ENCODE measurements at regions not wholly inside any gene's neighbourhood (a gene's known extent, or its start where the extent isn't known, plus 50 kb on each side); places are given as distances from the start of the nearest gene placed in this dataset.
"Not testable (repeated sequence)": the region's sequence is repeated elsewhere in the genome, so short reads cannot be mapped to it uniquely, and the experiment has no call there.

GRCh38 chr5:163706053-163706771 is 200.8 kb downstream of the MAT2B start:
- no peak for DNase-seq

- peak; percentile 26 for DNase-seq
Observed at GRCh38 chr5:163712011-163712410, 206.6 kb downstream of the MAT2B start.

- no peak for DNase-seq
Observed at GRCh38 chr5:163718272-163718671, 212.9 kb downstream of the MAT2B start.

DNA sequence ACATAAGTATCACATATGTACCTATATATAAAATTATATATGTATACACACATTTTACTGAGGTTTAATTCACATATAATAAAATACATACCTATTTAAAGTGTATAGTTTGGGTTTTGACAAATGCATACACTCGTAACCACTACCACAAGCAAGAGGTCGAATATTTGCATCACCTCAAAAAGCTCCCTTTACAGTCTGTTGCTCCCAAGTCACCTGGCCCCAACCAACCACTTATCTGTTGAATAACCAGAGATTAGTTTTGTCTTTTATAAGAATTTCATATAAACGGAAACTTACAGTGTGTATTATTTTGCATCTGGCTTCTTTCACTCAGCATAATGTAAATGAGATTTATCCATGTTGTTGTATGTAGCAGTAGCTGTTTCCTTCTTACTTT is 218.9 kb downstream of the MAT2B start:
- DNase-seq, result no peak

DNA sequence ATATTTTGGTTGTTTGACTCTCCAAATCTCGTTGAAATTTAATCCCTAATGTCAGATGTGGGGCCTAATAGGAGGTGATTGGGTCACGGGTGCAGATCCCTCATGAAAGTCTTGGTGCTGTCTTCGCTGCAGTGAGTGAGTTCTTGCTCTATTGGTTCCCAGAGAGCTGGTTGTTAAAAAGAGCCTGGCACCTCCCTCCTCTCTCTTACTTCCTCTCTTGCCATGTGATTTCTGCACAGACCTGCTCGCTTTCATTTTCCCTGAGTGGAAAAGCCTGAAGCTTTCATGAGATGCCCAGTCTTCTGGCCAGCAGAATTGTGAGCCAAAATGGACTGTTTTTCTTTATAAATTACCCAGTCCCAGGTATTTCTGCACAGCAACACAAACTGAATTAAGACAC is 221.6 kb downstream of the MAT2B start:
- peak; percentile 65 for DNase-seq

DNA sequence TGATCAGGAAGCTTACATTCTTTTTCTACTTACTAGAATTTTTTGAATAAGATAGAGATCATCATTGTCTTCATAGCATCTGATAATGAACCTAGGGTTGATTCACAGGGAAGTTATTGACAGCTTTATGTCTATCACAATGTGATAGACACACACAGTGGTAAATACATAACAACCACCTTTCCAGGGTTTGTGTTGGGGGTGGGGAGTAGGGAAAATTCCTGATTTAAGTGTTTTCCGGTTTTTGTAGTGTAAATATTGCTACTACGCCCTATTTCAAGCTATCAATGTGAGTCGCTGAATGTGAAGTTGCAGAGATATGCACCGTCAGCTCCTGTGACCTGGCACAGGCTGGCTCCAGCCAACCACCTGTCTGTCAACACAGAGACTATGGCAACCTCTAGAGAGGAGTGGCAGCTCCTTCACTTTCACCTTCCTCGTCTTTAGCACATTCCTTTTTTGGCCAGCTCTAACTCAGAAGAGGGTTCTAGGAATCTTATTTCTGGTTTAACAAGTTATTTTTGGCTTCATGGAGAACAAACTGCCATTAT is 224.9 kb downstream of the MAT2B start:
- no peak for DNase-seq

- DNase-seq, result no peak
Observed at GRCh38 chr5:163731256-163731655, 225.8 kb downstream of the MAT2B start.

GRCh38 chr5:163735069-163735468 is 229.7 kb downstream of the MAT2B start:
- no peak for DNase-seq

- no peak for DNase-seq
Observed at GRCh38 chr5:163747586-163747985, 242.2 kb downstream of the MAT2B start.

- no peak for DNase-seq
Observed at GRCh38 chr5:163748934-163749333, 243.5 kb downstream of the MAT2B start.

GRCh38 chr5:163750415-163750814 is 245.0 kb downstream of the MAT2B start:
- DNase-seq, result not testable (repeated sequence)

- DNase-seq, result no peak
Observed at GRCh38 chr5:163755505-163755904, 250.1 kb downstream of the MAT2B start.

- no peak for DNase-seq
Observed at GRCh38 chr5:163756170-163756569, 250.8 kb downstream of the MAT2B start.

- DNase-seq, result no peak
Observed at GRCh38 chr5:163757344-163757743, 251.9 kb downstream of the MAT2B start.

DNA sequence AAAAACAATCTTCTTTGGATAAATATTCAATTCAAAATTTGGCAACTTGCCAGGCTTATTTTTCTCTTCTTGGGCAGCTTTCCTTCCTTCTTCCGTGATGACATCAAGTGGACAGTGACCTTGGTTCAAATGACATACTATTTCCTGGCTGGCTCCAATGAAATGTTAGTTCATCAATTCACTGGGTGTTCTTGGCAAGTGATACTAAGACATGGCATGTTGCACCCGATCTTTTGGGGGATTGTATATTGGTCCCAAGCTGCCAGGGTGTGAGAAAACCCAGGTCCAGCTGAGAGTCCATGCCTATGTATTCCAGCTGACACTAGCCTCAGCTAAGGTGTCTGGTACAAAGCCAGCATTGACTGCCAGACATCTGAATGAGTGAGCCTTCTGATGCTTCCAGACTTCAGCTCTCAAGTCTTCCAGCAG is 252.9 kb downstream of the MAT2B start:
- no peak for DNase-seq

DNA sequence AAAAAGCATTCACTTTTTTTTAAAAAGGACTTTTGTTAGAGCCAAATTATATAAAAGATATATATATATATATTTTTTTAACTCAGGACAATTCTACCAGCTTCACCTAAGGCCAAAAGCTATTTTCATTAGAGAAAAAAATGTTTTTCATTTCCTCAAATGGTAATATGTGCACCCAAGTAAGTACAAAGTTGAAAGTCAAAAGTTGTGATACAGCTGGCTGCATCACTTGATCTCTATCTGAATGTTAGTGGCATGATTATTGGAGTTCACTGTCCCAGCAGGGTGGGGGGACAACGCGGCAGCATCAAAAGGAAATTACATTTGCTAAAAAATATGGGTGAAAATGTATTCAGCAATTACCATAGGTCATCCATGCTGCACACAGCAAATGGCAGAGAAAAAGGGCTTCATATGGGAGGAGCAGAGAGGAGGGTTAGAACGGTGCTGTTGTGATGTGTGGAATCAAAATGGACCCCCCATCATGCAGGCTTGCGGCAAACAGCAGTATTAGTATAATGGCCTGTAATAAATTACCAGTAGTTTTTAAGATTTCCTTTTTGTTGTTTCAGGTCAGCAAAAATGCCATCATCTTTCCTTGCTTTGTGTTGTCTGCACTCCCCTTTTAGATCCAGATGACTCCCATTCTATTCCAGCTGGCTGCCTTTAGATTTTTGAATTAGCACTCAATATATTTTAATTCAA is 253.7 kb downstream of the MAT2B start:
- DNase-seq, result no peak

DNA sequence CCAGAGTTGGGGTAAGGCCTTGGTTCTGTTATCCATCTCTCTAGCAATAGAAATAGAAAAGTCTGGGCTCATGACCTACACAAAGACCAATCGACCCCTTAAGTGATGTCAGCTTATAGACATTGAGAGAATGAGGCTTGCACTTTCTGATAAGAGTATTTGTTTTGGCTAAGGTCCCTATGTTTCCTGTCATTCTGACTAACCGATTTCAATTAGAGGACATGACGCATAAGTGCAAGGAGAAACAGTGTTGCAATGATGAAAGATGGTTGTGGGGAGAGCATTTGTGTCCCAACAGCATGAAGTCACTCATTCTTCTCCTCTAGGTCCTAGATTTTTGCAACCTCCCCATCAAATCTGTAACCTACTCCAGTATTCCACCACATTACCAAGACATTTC is 255.1 kb downstream of the MAT2B start:
- DNase-seq, result peak; percentile 33

- no peak for DNase-seq
Observed at GRCh38 chr5:163766936-163767670, 261.7 kb downstream of the MAT2B start.

- DNase-seq, result peak; percentile 81
Observed at GRCh38 chr5:163770625-163771024, 265.2 kb downstream of the MAT2B start.

DNA sequence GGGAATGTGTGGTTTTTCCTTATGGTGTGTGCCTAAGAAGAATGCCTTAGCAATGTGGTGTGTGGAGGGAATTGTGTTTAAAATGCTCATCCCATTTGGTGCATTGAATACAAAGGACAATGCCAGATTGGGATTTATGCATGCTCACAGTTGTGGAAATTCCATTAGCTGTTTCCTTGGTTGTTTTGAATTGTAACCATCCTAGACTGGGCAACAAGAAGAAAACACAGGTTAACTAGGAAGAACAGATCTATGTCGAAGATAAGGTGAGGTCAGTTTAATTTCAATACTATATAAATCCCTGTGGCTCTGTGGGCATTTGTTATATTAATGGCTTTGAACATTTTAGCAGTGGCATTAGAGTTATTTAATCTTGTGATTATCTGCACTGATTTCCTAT is 266.8 kb downstream of the MAT2B start:
- DNase-seq, result no peak

- DNase-seq, result no peak
Observed at GRCh38 chr5:163772644-163773043, 267.2 kb downstream of the MAT2B start.

DNA sequence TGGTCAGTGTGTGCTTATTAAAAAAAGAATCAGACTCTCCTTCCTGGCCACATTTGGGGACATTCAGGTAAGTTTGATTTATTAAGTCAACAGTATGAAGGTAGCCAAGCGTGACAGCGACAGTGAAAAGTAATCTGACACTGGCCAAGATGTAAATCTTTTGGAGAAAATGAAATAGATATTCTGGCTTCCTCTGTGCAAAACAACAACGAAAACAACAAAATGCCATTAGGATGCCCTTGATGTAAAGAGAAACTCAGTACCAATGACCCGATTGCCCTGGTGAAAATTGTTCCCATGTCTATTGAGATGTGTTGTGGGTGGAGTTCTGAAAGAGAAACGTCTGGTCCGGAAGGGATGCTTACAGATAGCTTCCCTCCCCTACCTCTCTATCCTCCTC is 267.8 kb downstream of the MAT2B start:
- no peak for DNase-seq

- no peak for DNase-seq
Observed at GRCh38 chr5:163789870-163790269, 284.5 kb downstream of the MAT2B start.

- no peak for DNase-seq
Observed at GRCh38 chr5:163790497-163790896, 285.1 kb downstream of the MAT2B start.
